DMS153 treated with DMSO at 0.1 percent for 48 hours (cell line): ENCODE measurements at regions not wholly inside any gene's neighbourhood (a gene's known extent, or its start where the extent isn't known, plus 50 kb on each side); places are given as distances from the start of the nearest gene placed in this dataset.
"Not testable (repeated sequence)": the region's sequence is repeated elsewhere in the genome, so short reads cannot be mapped to it uniquely, and the experiment has no call there.

Experiments
- DNase-seq: peaks from one replicate; lab custom pipeline; 2025; ENCODE audit not compliant: unreplicated experiment; lab: John Stamatoyannopoulos, UW

DNA sequence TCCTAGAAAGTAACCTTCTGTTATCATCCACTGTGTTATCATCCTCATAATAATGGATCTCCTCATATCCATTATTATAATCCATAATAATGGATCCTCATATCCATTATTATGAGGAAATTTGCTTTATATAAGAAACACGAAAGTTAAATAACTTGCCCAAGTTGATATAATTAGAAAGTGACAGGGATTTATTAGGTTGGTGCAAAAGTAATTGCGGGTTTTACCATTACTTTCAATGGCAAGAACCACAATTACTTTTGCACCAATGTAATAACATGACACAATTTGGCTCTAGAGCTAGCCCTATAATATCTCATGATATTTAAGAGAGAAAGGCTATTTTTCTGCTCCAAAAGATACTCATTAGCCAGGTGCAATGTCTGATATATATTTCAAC, 275.7 kb upstream of the STXBP5 start:
- DNase-seq: no peak

DNA sequence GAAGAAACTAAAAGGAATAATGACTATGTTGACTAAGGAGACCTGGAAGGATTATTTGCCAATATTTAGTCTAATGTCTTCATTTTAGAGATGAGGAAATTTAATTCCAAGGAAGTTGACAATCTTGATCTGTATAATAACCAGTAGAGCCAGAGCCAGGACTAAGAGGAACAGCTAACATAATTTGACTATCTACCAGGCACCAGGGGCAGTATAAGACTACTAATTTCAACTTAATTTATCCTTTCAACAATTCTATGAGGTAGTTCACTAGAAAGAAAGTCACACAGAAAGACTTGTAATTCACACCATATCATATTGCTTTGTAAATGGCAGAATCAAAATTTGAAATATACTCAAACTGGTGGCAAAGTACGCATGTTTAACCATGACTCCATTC, 273.0 kb upstream of the STXBP5 start:
- no peak for DNase-seq

DNA sequence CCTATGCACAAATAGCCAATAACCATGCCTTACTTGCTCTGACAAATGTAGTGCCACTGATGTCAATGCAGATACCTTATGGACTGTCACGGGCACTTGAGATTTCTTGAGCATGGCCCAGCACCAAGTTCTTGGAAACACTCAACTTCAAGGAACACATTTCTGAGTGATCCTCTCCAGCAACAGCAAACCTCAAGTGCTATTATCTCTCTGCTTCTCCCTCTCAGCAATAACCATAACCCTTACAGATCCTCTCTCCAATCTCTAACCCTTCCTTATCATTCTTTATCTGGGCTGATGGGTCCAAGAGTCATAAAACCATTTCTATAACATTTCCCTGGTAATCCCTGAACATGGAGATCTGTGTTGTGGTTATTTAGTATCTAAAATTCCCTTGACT, 266.9 kb upstream of the STXBP5 start:
- no peak for DNase-seq

DNA sequence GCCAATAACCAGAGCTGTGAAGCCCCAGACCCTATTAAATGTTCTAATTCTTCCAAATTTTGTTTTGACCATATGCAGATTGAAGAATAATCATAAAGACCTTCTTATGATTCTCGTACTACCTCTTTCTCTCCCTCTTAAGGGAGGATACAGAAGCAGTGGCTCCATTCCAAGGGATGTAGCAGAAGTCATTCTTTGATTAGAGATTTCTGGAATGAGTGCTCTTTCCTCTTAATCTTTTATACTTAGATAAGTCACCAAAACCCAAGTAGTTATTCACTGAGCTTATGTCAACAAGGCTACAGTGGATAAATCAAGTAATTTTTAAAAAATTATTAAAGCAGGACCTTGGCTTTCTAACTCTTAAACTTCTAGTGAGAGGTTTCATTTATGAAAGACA, 266.0 kb upstream of the STXBP5 start:
- DNase-seq: no peak

DNA sequence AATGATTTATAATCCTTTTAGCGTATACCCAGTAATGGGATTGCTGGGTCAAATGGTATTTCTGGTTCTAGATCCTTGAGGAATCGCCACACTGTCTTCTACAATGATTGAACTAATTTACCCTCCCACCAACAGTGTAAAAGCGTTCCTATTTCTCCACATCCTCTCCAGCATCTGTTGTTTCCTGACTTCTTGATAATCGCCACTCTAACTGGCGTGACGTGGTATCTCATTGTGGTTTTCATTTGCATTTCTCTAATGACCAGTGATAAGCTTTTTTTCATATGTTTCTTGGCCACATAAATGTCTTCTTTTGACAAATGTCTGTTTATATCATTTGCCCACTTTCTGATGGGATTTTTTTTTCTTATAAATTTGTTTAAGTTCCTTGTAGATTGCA, 264.8 kb upstream of the STXBP5 start:
- not testable (repeated sequence) for DNase-seq

DNA sequence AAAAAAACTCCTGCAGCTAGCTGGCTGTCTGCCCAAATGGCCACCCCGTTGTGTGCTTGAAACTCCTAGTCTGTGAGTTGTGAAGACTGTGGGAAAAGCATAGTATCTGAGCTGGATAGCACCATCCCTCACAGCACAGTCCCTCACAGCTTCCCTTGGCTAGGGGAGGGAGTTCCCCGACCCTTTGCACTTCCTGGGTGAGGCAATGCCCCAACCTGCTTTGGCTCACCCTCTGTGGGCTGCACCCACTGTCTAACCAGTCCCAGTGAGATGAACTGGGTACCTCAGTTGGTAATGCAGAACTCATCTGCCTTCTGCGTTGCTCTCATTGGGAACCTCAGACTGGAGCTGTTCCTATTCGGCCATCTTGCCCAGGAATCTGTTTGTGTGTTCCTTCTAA, 260.6 kb upstream of the STXBP5 start:
- DNase-seq: no peak

DNA sequence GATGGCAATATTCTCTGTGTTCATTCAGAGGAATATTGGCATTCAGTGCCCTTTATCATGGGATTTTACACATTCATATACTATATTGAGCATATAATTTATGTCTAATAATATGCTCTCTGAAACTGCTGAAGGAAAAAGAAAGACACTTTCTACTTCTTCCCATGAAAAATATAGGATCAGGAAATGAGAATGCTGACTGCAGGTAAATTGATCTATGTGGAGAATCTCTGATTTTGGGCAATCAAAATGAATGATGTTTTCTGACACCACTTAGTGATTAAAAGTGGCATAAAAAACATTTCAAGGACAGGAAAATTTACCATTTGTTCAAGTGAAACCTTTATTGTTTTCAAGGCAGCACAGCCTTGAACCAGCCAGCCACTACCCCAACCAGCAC, 260.1 kb upstream of the STXBP5 start:
- DNase-seq: no peak

DNA sequence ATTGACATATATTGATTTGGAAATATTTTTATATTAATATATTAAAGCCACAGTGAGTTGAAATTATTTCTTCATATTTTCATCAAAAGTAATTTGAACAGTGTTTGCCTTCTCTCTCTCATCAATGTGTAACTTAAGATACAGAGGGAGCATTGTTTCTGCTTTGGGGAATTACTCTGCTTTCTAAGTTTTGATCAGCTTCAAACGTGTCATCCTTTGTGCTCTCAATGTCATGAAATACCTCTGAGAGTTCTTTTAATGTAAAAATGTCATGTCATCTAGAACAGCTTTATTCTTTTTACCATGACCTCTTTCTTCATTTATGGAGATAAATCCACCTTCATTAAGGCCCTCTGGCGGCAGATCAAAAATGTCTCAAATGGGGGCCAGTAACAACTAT, 259.4 kb upstream of the STXBP5 start:
- no peak for DNase-seq

DNA sequence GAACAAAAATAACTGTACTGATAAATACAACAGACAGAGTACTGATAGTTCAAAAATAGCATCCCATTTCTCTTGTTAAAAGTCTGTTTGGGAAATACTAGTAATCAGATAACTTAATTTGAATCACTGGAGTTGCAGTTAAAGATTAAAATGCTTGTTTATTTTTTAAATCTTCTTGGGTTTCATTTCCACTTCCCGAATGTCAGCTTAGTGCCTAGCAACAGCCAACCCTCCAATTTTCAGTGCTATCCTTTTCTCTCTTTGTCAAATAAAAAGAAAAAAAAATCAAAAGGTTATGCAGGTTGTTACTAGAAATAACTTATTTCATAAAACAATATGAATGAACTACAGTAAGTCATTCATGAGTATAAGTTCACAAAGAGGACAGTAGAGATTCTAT, 257.7 kb upstream of the STXBP5 start:
- DNase-seq: no peak

DNA sequence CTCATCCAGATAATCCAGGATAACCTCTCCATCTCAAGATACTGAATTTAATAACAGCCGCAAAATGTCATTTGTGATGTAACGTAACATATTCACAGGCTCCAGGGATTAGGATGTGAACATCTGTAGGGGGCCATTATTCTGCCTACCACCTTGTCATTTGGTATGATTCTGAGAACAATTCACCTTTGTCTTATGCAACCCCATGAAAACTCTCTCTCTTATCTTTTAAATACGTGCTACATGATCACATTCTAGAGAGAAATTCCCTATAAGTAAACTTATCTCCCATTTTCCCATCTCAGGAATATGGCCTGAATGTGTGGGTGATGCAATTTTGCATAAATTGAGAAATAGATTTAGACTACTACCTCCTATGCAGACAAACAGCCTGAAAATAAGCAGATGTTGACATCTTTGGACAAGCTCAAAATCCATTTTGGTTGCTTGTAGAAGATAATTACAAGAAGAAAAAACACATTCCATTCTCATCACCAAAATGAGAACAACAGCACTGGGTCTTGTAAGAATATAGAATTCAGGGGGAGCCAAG, 255.4 kb upstream of the STXBP5 start:
- no peak for DNase-seq

DNA sequence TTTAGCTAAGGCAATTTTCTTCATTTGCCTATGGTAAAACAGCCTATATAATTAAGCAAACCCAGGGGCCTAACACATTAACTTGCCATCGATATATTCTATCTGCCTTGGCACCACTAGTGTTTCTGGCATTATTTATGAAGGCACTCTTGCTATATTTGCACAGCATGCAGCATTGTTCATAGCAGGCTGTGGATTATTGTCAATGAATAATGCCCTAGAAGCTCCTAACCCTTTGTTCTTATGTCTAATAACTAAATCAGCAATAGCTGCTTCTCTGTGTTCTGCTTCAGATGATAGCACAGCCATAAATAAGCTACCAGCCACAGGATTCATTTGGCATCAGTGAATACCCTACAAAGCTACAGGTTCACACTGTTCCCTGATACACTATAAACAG, 254.8 kb upstream of the STXBP5 start:
- DNase-seq: no peak

DNA sequence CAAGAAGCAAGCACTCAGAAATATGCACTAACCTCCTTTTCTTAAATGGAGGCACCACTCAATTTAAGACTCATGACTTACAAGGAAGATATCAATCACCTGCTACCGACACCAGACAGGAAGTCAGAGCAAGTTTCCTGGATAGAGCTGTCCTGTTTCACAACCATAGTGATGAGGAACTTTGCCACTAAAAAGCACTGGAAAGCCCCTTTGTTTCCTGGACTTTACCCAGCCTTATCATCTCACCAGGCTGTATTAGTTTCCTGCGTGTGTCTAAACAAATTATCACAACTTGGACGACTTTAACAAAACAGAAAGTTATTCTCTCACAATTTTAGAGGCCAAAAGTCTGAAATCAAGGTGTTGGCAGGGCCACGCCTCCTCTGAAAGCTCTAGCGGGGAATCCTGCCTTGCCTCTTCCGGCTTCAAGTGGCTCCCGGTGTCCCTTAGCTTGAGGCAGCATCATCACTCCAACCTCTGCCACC, 253.8 kb upstream of the STXBP5 start:
- DNase-seq: no peak

DNA sequence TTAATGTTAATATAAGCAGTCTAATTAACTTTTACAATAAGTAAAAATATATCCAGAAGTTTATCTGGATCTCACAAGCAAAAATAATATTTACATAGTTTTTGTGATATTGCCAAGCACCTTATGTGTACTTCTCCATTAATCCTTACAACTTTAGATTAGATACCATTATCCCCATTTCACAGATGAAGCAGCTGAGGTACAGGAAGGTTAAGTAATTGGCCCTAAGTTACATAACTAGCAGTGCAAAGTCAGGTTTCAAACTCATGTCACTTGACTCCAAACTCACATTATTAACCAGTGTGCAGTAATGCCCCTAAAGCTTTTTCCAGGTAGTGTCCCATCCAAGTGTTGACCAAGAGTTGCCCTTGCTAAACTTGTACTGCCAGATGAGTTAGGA, 248.6 kb upstream of the STXBP5 start:
- no peak for DNase-seq

DNA sequence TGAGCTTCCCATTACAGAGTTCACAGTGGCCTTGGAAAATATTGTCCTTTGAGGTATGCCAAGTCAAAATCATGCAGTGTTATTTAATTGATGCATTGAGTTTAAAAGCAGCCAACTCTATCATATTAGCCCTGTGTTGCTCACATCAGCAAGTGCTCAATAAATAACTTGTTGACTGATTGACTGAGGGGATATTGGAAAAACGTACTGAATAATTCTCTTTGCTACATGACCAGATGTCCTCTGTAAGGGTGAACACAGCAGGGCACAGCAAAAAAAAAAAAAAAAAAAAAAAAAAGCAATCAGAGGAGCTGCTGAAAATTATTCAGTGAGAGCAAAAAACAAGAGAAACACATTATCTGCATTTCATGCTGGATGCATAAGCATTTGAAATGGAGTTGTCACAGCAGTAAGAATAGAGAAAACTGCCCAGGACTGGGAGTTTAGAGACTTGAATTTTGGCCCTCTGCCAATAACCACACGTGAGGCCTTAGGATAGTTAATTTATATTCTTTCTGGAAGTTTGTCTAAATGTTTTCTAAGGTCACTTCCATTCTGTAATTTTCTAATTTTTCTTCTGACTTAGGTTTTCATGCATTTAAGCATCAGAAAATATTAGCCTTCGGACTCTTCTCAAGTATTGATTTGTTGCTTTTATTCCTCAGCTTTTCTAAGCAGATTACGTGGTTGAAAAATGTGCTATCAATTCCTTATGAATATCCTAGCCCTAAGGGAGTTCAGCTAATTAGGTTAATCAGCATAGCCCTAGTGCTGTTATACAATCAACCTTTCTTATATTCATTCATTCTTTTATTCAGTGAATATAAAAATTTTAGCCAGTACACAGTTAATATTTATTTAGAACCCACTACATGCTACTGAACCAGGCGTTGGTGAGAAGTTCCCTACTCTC, 246.8 kb upstream of the STXBP5 start:
- DNase-seq: no peak

DNA sequence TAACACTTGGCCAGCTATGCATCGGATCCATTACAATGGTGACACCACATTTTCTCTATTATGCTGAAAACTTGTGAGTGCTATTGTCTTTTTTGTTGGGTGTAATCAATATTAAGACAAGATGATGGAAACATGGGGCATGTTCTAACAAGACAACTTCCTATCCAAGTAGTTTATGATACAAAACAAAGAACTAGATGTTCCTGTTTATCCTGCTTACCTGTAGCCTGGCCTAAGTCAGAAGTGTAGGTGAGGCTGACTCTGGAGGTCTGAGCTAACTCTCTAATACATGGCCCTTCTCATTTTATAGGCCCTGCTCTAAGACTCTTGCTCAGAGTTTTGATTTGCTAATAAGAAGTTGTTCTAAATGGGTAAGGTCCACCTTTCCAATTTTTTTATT, 242.4 kb upstream of the STXBP5 start:
- DNase-seq: no peak

DNA sequence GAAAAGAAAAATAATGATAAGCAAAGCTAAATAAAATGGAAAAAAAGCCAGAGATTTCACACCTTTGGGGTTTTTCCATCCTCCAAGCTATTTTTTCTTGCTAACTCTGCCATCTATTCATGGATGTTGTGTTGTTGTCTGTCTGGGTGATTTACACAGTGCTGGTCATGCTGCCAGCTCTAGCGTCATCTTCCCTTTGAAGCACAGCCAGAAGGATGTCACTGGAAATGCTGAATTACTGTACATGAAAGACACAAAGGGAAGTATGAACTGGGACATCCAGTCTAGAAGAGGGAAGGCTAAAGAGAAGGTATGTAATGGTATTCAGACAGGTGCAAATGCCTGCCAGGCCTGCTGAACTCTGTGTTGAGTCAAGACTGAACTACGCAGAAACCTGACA, 241.9 kb upstream of the STXBP5 start:
- no peak for DNase-seq

DNA sequence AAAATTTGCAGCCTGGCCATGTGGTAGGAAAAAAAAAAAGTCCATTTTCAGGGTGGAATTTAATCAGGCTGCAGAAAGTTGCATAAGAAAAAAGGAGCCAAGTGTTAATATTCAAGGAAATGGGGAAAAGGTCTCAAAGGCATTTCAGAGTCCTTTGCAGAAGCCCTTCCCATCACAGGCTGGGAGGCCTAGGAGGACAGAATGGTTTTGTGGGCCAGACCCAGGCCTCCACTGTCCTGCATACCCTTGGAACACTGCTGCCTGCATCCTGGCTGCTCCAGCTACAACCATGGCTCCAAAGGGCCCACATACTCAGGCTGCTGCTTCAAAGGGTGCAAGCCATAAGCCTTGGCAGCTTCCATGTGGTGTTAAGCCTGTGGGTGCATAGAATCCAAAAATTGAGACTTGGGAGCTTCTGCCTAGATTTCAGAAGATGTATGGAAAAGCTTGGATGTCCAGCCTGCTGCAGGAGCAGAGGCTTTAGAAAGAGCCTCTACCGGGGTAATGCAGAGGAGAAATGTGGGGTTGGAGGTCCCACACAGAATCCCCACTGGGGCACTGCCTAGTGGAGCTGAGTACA, 239.0 kb upstream of the STXBP5 start:
- DNase-seq: no peak

DNA sequence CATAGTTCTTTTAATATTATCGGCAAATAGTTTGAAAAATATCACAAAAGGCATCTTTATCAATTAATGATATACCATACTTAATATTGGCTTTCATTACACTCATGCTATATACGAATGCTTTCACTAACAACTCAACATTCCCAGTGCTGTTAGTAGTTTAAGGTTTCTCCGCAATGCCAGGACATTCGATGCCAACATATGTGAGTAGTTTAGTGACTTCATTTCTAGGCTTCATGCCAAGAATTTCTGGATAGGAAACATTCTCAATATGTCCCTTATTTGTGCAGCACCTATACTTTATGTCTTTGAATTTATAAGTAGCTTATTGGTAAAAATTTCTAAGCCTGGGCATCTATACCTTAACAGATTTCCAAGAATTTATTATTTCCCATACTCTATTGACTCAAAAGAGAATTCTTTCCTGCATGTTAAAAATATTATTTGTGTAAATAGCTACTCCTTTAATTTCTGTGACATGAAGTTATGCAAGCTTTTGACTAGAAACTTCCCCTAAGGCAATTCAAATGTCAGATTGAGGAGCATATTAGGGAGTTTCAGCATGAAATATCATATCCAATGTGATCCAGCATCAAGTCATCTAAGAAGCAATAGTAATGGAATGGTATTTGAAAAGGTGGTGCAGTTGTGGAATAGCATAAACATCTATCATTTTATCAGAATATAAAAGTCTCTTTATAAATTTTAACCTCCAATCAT, 236.0 kb upstream of the STXBP5 start:
- DNase-seq: peak; percentile 20

DNA sequence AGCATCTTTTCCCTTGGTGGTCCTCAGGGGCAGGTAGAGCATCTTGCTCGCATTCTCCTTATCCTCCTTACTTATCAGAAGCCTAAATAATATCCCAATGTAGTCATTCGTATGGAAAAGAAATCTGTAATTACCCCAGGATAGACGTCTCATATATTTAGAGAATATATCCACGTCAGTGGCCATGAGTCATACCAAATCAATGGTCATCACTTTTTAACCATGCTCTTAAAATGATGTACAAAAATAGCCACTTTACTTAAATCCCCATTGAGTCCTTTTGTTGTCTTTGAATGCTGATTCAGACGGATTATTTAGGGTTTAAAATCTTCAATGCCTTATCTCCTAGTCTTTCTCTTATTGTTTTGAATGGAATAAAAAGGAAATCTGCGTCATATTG, 231.7 kb upstream of the STXBP5 start:
- DNase-seq: no peak

DNA sequence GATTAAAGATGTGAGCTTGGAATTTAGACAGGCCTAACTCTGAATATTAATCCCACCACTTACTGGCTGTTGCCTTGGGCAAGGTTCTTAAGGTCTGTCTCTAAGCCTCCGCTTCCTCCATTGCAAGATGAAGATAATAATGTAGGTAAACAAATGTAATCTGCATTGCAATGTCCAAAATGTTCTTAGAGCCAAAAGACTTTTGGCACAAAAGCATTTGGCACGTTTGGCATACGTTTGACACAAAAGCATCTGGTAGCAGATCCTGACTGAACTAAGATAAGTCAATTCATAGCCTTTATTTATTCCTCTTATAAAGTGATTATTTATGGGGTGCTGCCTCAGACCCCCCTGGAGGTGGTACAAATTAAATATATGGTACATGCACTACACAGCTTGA, 229.9 kb upstream of the STXBP5 start:
- DNase-seq: no peak

DNA sequence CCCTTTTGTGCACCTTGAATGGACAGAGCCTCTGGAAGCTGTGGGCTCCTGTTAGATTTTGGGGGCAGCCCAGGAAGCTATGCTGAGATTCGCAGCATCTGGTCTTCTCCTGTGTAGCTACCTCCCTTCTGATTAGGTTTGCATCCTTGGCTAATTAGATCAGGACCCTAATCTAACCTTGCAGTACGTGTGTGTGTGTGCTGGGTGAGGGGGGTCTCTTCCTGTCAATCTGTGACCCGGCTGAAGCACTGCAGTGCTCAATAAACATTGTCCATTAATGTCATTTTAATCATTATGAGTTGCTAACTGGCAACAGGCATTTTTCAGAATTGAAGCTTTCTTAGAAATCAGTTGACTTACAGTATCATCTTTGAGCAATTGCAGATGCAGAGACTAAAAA, 229.1 kb upstream of the STXBP5 start:
- no peak for DNase-seq

DNA sequence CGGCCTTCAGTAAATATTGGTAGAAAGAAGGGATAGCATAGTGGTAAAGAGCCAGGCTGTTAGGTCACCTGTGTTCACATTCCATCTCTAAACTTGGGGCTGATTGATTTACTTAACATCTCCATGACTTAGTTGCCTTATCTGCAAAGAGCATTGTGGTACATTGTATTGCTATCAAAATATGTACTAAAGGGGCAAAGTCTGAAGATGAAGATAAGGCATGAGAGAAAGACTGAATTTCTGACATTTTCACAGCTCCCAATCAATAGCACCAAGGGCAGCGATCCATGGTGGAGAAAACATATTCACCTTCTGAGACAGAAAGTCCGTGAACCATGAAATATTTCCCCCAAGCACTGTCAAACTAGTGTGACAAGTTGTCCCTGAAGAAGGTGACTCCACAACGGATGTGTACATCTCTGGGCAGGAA, 223.3 kb upstream of the STXBP5 start:
- DNase-seq: no peak
